Stimulated activated CD8-positive, alpha-beta memory T cell treated with anti-CD3 and anti-CD28 coated beads, Interleukin-15, amount 100 ng/mL, for 1 hour (primary cell): ENCODE measurements at regions not wholly inside any gene's neighbourhood (a gene's known extent, or its start where the extent isn't known, plus 50 kb on each side); places are given as distances from the start of the nearest gene placed in this dataset.
A peak's percentile ranks its signal among the peaks of the same experiment; 100 is the strongest.
"Not testable (repeated sequence)": the region's sequence is repeated elsewhere in the genome, so short reads cannot be mapped to it uniquely, and the experiment has no call there.

ENCODE experiments used
- DNase-seq: peaks from one replicate; pipeline ENCODE4 v3.0.0-alpha.2; 2020; ENCODE audit warnings: low read depth

GRCh38 chr3:107005352-107005751 is 371.9 kb upstream of the CCDC54 start:
- DNase-seq, result not testable (repeated sequence)

- DNase-seq, result no peak
Observed at GRCh38 chr3:107008213-107008612, 369.0 kb upstream of the CCDC54 start.

GRCh38 chr3:107013641-107014040 is 363.6 kb upstream of the CCDC54 start:
- DNase-seq, result no peak

- DNase-seq, result no peak
Observed at GRCh38 chr3:107024551-107025026, 352.6 kb upstream of the CCDC54 start.

- DNase-seq, result no peak
Observed at GRCh38 chr3:107025961-107026360, 351.3 kb upstream of the CCDC54 start.

GRCh38 chr3:107028086-107028485 is 349.2 kb upstream of the CCDC54 start:
- DNase-seq, result no peak

- DNase-seq, result no peak
Observed at GRCh38 chr3:107028626-107029025, 348.6 kb upstream of the CCDC54 start.

- DNase-seq, result no peak
Observed at GRCh38 chr3:107032111-107032510, 345.1 kb upstream of the CCDC54 start.

GRCh38 chr3:107034142-107034541 is 343.1 kb upstream of the CCDC54 start:
- no peak for DNase-seq

GRCh38 chr3:107035176-107035575 is 342.1 kb upstream of the CCDC54 start:
- no peak for DNase-seq

- DNase-seq, result no peak
Observed at GRCh38 chr3:107044677-107045076, 332.6 kb upstream of the CCDC54 start.

GRCh38 chr3:107045791-107046190 is 331.4 kb upstream of the CCDC54 start:
- DNase-seq, result no peak

GRCh38 chr3:107055181-107055942 is 321.9 kb upstream of the CCDC54 start:
- no peak for DNase-seq

- no peak for DNase-seq
Observed at GRCh38 chr3:107061466-107061865, 315.8 kb upstream of the CCDC54 start.

GRCh38 chr3:107062310-107062709 is 314.9 kb upstream of the CCDC54 start:
- no peak for DNase-seq

- DNase-seq, result no peak
Observed at GRCh38 chr3:107062787-107063186, 314.5 kb upstream of the CCDC54 start.

GRCh38 chr3:107063351-107063750 is 313.9 kb upstream of the CCDC54 start:
- DNase-seq, result no peak

GRCh38 chr3:107064405-107065060 is 312.7 kb upstream of the CCDC54 start:
- peak; percentile 24 for DNase-seq

- no peak for DNase-seq
Observed at GRCh38 chr3:107065094-107065861, 312.0 kb upstream of the CCDC54 start.

- DNase-seq, result no peak
Observed at GRCh38 chr3:107067421-107067820, 309.8 kb upstream of the CCDC54 start.

GRCh38 chr3:107068980-107069379 is 308.3 kb upstream of the CCDC54 start:
- DNase-seq, result no peak

GRCh38 chr3:107076946-107077345 is 300.3 kb upstream of the CCDC54 start:
- DNase-seq, result no peak

- no peak for DNase-seq
Observed at GRCh38 chr3:107077391-107077790, 299.8 kb upstream of the CCDC54 start.
